HG02610 (cell line): ENCODE measurements at regions not wholly inside any gene's neighbourhood (a gene's known extent, or its start where the extent isn't known, plus 50 kb on each side); places are given as distances from the start of the nearest gene placed in this dataset.

ENCODE experiments used
- ATAC-seq: cut with Tn5 transposase; IDR thresholded peaks from one replicate; pipeline ENCODE4 v1.9.1; 2021; ENCODE audit warnings: mild to moderate bottlenecking, moderate library complexity; ENCODE audit not compliant: unreplicated experiment

DNA sequence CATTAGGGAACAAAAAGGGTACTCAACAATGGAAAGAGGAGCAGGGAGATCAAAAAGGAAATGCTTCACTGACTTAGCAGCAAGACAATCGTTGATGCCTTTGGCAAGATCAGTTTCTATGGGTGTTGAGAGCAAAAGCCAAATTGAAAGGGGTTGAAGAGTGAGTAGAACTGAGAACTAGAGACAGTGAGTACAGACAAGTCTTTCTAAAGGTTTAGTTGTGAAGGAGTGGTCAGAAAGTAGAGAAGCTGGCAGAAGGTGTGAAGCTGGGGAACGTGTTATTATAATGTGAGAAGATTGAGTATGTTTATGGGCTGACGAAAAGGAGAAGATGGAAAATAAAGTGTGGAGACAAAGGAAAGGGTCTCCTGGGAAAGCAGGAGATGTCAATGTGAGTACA lies 221.2 kb upstream of the USP25 start:
- no peak for ATAC-seq

DNA sequence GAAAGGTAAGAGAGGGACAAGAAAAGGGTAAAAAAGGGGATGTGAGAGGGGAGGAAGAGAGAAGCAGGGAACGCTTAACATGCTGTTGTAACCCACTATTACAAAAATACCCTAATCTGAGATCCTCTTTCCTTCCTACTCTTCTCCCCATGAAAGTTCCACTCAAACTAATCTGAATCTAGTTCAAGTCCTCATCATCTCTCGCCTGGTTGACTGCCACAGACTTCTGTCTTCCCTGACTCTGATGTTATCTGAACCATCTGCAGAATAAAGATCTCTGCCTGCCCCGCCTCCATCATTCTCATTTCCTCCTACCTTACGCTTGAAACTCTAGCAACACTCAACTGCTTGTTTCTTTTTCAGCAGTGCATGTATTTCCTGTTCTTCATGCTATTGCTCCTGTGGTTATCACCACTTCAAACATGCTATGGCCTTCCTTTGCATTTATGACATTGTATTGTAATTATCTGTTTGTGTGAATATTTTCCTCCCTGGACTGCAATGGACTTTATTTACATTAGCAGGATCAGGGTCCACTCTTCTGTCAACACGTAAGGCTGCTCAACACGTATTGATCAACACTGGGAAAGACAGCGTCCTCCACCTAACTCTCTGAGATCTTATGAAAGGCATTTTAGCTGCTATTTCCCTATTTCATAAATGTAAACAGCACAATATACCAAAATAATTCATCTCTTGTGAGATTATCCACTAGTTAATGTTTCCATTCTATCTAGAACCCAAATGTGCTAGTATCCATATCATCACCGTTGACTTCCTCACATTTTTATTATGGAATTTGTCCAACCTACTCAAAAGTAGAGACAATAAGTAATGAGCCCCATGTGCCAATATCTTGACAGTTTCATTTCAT lies 215.5 kb upstream of the USP25 start:
- peak; percentile 99 for ATAC-seq

DNA sequence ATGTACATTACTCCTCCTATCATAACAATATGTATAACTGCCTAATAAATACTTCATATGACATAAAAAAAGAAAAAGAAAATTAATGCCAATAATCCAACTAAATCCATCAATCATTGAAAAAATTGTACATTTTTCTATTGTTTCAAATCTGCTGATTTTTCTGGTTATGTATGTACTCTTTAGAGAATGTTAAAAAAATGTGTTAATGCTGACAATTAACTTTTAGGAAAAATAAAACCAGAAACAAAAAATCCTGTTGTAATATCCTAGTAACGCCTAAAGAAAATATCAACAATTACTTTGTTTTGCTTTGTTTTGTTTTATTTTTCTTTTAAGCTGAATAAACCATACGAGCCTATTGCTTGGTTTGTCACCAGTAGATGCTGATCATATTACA lies 213.9 kb upstream of the USP25 start:
- no peak for ATAC-seq

GRCh38 chr21:15517394-15517793 lies 212.4 kb upstream of the USP25 start:
- no peak for ATAC-seq

- ATAC-seq = no peak
Observed at GRCh38 chr21:15520811-15521643, 208.8 kb upstream of the USP25 start.

GRCh38 chr21:15521644-15522001 lies 208.2 kb upstream of the USP25 start:
- no peak for ATAC-seq

GRCh38 chr21:15522148-15522547 lies 207.6 kb upstream of the USP25 start:
- no peak for ATAC-seq

GRCh38 chr21:15524855-15525254 lies 204.9 kb upstream of the USP25 start:
- ATAC-seq = no peak

GRCh38 chr21:15526798-15527197 lies 203.0 kb upstream of the USP25 start:
- ATAC-seq = no peak

DNA sequence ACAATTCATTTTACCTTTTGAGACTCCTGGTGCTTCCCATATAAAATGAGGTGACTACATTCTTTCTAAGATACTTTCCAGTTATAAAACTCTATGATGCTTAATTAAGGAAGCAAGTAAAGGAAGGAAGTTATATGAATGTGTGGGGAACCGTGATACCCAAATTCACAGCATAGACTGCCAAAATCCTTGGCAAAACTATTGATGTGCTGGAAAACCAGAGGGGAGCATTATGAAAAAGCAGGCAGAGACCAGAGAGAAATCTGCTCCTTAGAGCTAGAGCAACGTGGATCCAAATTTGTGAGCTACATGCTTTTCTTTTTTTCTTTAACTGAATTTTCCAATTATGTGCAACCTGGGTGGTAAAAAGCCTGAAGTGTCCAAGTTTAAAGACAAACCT lies 201.4 kb upstream of the USP25 start:
- no peak for ATAC-seq

DNA sequence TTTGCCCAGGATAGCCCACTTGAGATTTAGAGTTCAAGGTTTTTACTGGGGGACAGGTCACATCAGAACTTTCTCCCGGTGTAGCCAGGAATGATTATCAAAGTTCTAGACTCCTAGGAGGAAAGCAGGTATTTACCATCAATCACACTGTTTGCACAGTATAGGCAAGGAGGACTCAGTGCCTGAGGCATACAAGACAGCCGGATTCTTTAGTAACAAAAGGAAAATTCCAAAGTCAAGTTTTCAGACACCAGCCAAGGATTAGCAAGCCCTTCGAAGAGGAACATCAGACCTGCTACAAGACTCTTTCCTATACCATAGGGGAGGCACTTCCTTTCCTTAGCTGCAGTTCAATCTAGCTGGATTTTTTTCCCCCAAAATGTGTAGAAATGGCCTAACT lies 197.8 kb upstream of the USP25 start:
- ATAC-seq = no peak

DNA sequence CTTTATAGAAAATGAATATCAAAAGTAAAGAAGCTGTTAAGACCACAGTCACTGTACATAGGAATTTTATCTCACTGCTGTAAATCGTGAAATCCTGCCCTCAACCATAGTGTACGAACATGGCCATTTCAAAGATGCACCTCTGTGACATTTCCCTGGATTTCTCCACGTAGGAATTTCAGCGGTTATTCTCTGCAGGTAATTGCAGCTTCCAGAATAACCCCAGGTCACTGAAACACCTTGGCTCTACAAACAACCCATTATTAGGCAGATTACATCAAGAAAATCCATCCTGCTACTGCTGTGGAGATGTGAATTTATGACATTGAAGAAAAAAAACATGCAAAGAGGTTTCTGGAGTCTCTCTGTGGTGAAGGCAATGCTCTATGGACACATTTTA lies 196.2 kb upstream of the USP25 start:
- no peak for ATAC-seq

- no peak for ATAC-seq
Observed at GRCh38 chr21:15534450-15534886, 195.3 kb upstream of the USP25 start.

- ATAC-seq = no peak
Observed at GRCh38 chr21:15539376-15539775, 190.4 kb upstream of the USP25 start.

- ATAC-seq = no peak
Observed at GRCh38 chr21:15543473-15543872, 186.3 kb upstream of the USP25 start.

GRCh38 chr21:15549671-15550070 lies 180.1 kb upstream of the USP25 start:
- ATAC-seq = no peak

- no peak for ATAC-seq
Observed at GRCh38 chr21:15552914-15553494, 176.8 kb upstream of the USP25 start.

DNA sequence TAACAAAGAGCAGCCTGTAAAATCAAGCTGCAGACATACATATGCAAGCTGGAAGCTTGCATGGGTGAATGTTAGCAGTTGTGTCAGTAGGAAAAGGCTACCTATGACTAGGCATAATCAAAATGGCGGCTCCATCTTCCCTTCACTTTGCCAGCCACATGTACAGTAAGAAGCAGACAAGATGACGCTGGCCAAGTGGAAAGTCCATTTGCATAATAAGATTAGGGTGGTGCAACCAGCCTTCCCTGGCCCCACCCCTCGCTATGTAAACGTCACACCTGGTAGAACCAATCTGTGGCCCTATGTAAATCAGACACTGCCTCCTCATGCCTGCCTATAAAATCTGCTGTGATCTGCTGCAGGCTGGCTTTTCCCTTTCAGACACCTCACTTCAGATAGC lies 171.9 kb upstream of the USP25 start:
- no peak for ATAC-seq

GRCh38 chr21:15558884-15559283 lies 170.9 kb upstream of the USP25 start:
- no peak for ATAC-seq

DNA sequence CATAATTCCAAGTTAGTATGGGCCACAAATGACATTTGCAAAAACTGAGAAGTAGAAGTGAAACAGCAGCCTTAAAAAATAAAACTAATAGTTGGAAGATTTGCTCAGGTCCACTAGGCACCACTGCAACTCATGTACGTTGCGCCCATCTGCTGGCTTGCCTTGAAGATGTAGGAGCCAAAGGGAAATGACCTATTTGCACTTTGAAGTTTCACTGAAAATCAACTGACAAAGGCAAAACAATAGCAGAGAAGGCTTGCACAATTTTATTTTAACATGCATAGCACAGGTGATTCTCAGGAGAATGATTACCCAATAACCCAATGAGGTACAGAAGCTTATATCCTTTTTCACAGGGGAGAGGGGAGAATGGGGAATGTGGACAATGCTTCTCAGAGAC lies 170.1 kb upstream of the USP25 start:
- ATAC-seq = no peak

GRCh38 chr21:15560383-15561056 lies 169.3 kb upstream of the USP25 start:
- peak; percentile 55 for ATAC-seq
